ENCODE measurements at regions not wholly inside any gene's neighbourhood (a gene's known extent, or its start where the extent isn't known, plus 50 kb on each side); places are given as distances from the start of the nearest gene placed in this dataset.

DNA sequence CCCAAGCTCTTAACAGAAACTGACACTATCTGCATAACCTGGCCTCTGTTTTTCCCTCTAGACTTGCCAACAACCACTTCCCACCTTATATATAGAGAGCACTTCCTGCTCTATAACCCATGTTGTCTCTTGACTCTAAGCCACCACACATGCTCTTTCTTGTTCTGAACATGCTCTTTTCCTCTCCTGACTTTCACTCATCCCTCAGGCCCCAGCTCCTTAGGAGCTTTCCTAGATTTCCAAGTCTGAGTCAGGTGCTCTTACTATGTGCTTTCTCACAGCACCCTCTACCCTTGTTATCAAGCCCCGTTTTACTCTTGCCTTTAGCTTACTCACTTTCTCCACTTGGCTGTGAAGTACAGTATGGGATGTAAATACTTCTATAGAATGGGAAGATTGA, 143.9 kb upstream of the EYA4 start:
- H3K9me2 ChIP-seq (replicated peaks; ENCODE audit: insufficient read depth) = no peaks in the 10 kb centered on the region
- H3K27me3 ChIP-seq = no peaks in the 10 kb centered on the region
- H3K4me2 ChIP-seq = no peak overlapping the region
- no peak overlapping the region for H3K27ac ChIP-seq
- TF ChIP-seq EZH2 (IDR thresholded peaks at IDR 0.05; ENCODE audit: borderline replicate concordance) (no peak), CTCF (IDR thresholded peaks at IDR 0.05; ENCODE audit: poor library complexity) (no peak), EZH2phosphoT487 (IDR thresholded peaks at IDR 0.05; ENCODE audit: low read depth, severe bottlenecking, unreplicated experiment) (no peak)
- H2AFZ ChIP-seq = no peak overlapping the region
- no peaks in the 10 kb centered on the region for H3K4me1 ChIP-seq (ENCODE audit: insufficient read depth)
- DNase-seq (ENCODE audit: low spot score) = no peak
- H3K9me3 ChIP-seq (ENCODE audit: low read depth) = no peaks in the 10 kb centered on the region
- WGBS (ENCODE audit: low lambda C conversion rate, missing lambda C conversion rate) = 69% methylated on average over 1 of the region's 1 CpG
- H3K36me3 ChIP-seq (replicated peaks; ENCODE audit: insufficient read depth, low read depth) = no peaks in the 10 kb centered on the region
- H4K20me1 ChIP-seq (ENCODE audit: insufficient read depth, poor library complexity, severe bottlenecking) = no peaks in the 10 kb centered on the region
- H3K4me3 ChIP-seq = no peak overlapping the region
- no peaks in the 10 kb centered on the region for H3K79me2 ChIP-seq

GRCh38 chr6:133099573-133099972, 141.6 kb upstream of the EYA4 start:
- DNase-seq (ENCODE audit: low spot score) = no peak
- H3K9me3 ChIP-seq (ENCODE audit: low read depth) = no peaks in the 10 kb centered on the region
- no peak overlapping the region for H3K27ac ChIP-seq
- no peak overlapping the region for H2AFZ ChIP-seq
- no peaks in the 10 kb centered on the region for H3K79me2 ChIP-seq
- H3K4me2 ChIP-seq = no peak overlapping the region
- TF ChIP-seq EZH2phosphoT487 (IDR thresholded peaks at IDR 0.05; ENCODE audit: low read depth, severe bottlenecking, unreplicated experiment) (no peak), CTCF (IDR thresholded peaks at IDR 0.05; ENCODE audit: poor library complexity) (no peak), EZH2 (IDR thresholded peaks at IDR 0.05; ENCODE audit: borderline replicate concordance) (no peak)
- no peaks in the 10 kb centered on the region for H3K9me2 ChIP-seq (replicated peaks; ENCODE audit: insufficient read depth)
- no peaks in the 10 kb centered on the region for H3K36me3 ChIP-seq (replicated peaks; ENCODE audit: insufficient read depth, low read depth)
- no peaks in the 10 kb centered on the region for H4K20me1 ChIP-seq (ENCODE audit: insufficient read depth, poor library complexity, severe bottlenecking)
- no peak overlapping the region for H3K4me3 ChIP-seq
- no peaks in the 10 kb centered on the region for H3K27me3 ChIP-seq
- no peaks in the 10 kb centered on the region for H3K4me1 ChIP-seq (ENCODE audit: insufficient read depth)

- H3K36me3 ChIP-seq (replicated peaks; ENCODE audit: insufficient read depth, low read depth) = no peaks in the 10 kb centered on the region
- WGBS (ENCODE audit: low lambda C conversion rate, missing lambda C conversion rate) = 84% methylated on average over 3 of the region's 3 CpGs
- H2AFZ ChIP-seq = no peak overlapping the region
- H3K9me3 ChIP-seq (ENCODE audit: low read depth) = no peaks in the 10 kb centered on the region
- no peaks in the 10 kb centered on the region for H4K20me1 ChIP-seq (ENCODE audit: insufficient read depth, poor library complexity, severe bottlenecking)
- no peaks in the 10 kb centered on the region for H3K79me2 ChIP-seq
- H3K27me3 ChIP-seq = no peaks in the 10 kb centered on the region
- no peak overlapping the region for H3K4me3 ChIP-seq
- TF ChIP-seq CTCF (IDR thresholded peaks at IDR 0.05; ENCODE audit: poor library complexity) = no peak
- no peak for TF ChIP-seq EZH2phosphoT487 (IDR thresholded peaks at IDR 0.05; ENCODE audit: low read depth, severe bottlenecking, unreplicated experiment)
- no peak for TF ChIP-seq EZH2 (IDR thresholded peaks at IDR 0.05; ENCODE audit: borderline replicate concordance)
- DNase-seq (ENCODE audit: low spot score) = no peak
- H3K4me1 ChIP-seq (ENCODE audit: insufficient read depth) = no peaks in the 10 kb centered on the region
- H3K27ac ChIP-seq = no peak overlapping the region
- no peak overlapping the region for H3K4me2 ChIP-seq
- no peaks in the 10 kb centered on the region for H3K9me2 ChIP-seq (replicated peaks; ENCODE audit: insufficient read depth)
Measured at GRCh38 chr6:133100865-133101264, 140.3 kb upstream of the EYA4 start.

GRCh38 chr6:133101790-133102189, 139.4 kb upstream of the EYA4 start:
- no peaks in the 10 kb centered on the region for H3K79me2 ChIP-seq
- TF ChIP-seq EZH2 (IDR thresholded peaks at IDR 0.05; ENCODE audit: borderline replicate concordance) (no peak), EZH2phosphoT487 (IDR thresholded peaks at IDR 0.05; ENCODE audit: low read depth, severe bottlenecking, unreplicated experiment) (no peak), CTCF (IDR thresholded peaks at IDR 0.05; ENCODE audit: poor library complexity) (no peak)
- H3K36me3 ChIP-seq (replicated peaks; ENCODE audit: insufficient read depth, low read depth) = no peaks in the 10 kb centered on the region
- no peaks in the 10 kb centered on the region for H3K9me3 ChIP-seq (ENCODE audit: low read depth)
- H3K4me1 ChIP-seq (ENCODE audit: insufficient read depth) = no peaks in the 10 kb centered on the region
- no peaks in the 10 kb centered on the region for H3K9me2 ChIP-seq (replicated peaks; ENCODE audit: insufficient read depth)
- no peaks in the 10 kb centered on the region for H3K27me3 ChIP-seq
- H3K4me3 ChIP-seq = no peak overlapping the region
- no peak for DNase-seq (ENCODE audit: low spot score)
- H4K20me1 ChIP-seq (ENCODE audit: insufficient read depth, poor library complexity, severe bottlenecking) = no peaks in the 10 kb centered on the region
- H2AFZ ChIP-seq = no peak overlapping the region
- no peak overlapping the region for H3K4me2 ChIP-seq
- no peak overlapping the region for H3K27ac ChIP-seq
